Heart right ventricle (tissue), 16 donors: ENCODE measurements at regions not wholly inside any gene's neighbourhood (a gene's known extent, or its start where the extent isn't known, plus 50 kb on each side); places are given as distances from the start of the nearest gene placed in this dataset.
A peak's percentile ranks its signal among the peaks of the same experiment; 100 is the strongest.

Source experiments
- ATAC-seq, 8 donors: fragments of 200-7000 bp; cut with Tn5 transposase; one replicate each; pipeline ENCODE4 v1.9.1; 2020; ENCODE audit warnings: mild to moderate bottlenecking in 8 of 8, moderate library complexity in 8 of 8, moderate number of reproducible peaks in 1 of 8
- DNase-seq, 2 donors: peaks; one replicate each; pipeline ENCODE4 v3.0.0-alpha.2; 2020
- H3K27ac ChIP-seq, 10 donors: fragments of 200-600 bp; sonication (generic) in 2 of 10; one replicate each; pipeline versions ENCODE4 v1.5.0 to v1.8.0; 2020 to 2022; ENCODE audit warnings: mild to moderate bottlenecking in 3 of 10
- H3K27me3 ChIP-seq, 7 donors: fragments of 200-600 bp; one replicate each; pipeline ENCODE4 v1.8.0; 2021 to 2022; ENCODE audit warnings: mild to moderate bottlenecking in 2 of 7
- H3K36me3 ChIP-seq, 9 donors: fragments of 200-600 bp; sonication (generic) in 1 of 9; one replicate each; pipeline versions ENCODE4 v1.5.0 to v1.8.0; 2020 to 2022; ENCODE audit warnings: mild to moderate bottlenecking in 2 of 9
- H3K4me1 ChIP-seq, 9 donors: fragments of 200-600 bp; sonication (generic) in 1 of 9; one replicate each; pipeline versions ENCODE4 v1.5.0 to v1.8.0; 2020 to 2022; ENCODE audit warnings: mild to moderate bottlenecking in 4 of 9
- H3K4me3 ChIP-seq, 10 donors: fragments of 200-600 bp; sonication (generic) in 2 of 10; one replicate each; pipeline versions ENCODE4 v1.5.0 to v1.8.0; 2020 to 2022; ENCODE audit warnings: mild to moderate bottlenecking in 7 of 10, moderate library complexity in 2 of 10
- H3K9me3 ChIP-seq, 11 donors: fragments of 200-600 bp in 10 of 11; sonication (generic) in 2 of 11; one replicate each; pipeline versions ENCODE4 v1.5.0 to v1.8.0; 2013 to 2022; ENCODE audit warnings: mild to moderate bottlenecking in 2 of 11, control low read depth in 1 of 11, moderate library complexity in 1 of 11
- WGBS, 2 donors: extraction: QIAGEN DNeasy Blood & Tissue Kit; methylation state at CpG; one replicate each; pipeline ENCODE4 v1.1.7; 2013; ENCODE audit warnings: inconsistent platforms in 1 of 2; 5-methylcytosine and 5-hydroxymethylcytosine counted together
- intact Hi-C, 10 donors: fragments of 100-400 bp; cut with DNase I; formaldehyde crosslinking; loops; one replicate each; pipeline versions ENCODE4 v1.11.1 to v1.14.2; 2022
- TF ChIP-seq, protein P1 (sequence below), 9 donors: fragments of 200-600 bp; sonication (generic) in 2 of 9; IDR thresholded peaks; one replicate each; pipeline versions ENCODE4 v1.5.0 to v1.8.0; 2021 to 2022; ENCODE audit warnings: antibody characterized with exemption in 9 of 9, mild to moderate bottlenecking in 5 of 9, moderate library complexity in 1 of 9
- donor health status: Arrhythmogenic right ventricular cardiomyopathy.
- donor health status: ischemic (EF 13 %, LVEDD 7.1; RV severe dilation, severe dysfunction).
- donor health status: healthy with polysubstance abuse.
- donor health status: DM: no; HTN: yes; CAD: no.
- donor health status: DM: no; HTN: no; CAD: no.
- donor health status: ischemic (EF 25% LVEDD 6.9; RV normal size, moderate dysfunction).
- donor health status: ischemic (EF 25% LVEDD 5.7; RV mildly dilated, moderate dysfunction).
- donor health status: healthy.
- donor health status: DM: yes; HTN: yes; CAD: no.
- donor health status: Ischemic cardiomyopathy.
- donor health status: ischemic (EF 35%, LVEDD 5.7; RV mildly dilated, moderate dysfunction).
- donor health status: nonischemic (EF 11% LVEDD 7.7; RV severe dilation, severe dysfunction).
- donor health status: DM: yes; HTN: yes; CAD: no.
- donor health status: PGD.
- donor health status: ischemic (EF 29% LVEDD 5.4; RV normal size, mild dysfunction).
- donor health status: nonischemic (EF 23%, LVEDD 6.1; RV moderate dilation, normal function).

GRCh38 chrX:33465137-33465536 is 253.8 kb upstream of the DMD start:
- H3K4me3 ChIP-seq: no peak overlapping the region
- H3K4me1 ChIP-seq: no peaks in the 10 kb centered on the region
- TF ChIP-seq, protein P1, sequence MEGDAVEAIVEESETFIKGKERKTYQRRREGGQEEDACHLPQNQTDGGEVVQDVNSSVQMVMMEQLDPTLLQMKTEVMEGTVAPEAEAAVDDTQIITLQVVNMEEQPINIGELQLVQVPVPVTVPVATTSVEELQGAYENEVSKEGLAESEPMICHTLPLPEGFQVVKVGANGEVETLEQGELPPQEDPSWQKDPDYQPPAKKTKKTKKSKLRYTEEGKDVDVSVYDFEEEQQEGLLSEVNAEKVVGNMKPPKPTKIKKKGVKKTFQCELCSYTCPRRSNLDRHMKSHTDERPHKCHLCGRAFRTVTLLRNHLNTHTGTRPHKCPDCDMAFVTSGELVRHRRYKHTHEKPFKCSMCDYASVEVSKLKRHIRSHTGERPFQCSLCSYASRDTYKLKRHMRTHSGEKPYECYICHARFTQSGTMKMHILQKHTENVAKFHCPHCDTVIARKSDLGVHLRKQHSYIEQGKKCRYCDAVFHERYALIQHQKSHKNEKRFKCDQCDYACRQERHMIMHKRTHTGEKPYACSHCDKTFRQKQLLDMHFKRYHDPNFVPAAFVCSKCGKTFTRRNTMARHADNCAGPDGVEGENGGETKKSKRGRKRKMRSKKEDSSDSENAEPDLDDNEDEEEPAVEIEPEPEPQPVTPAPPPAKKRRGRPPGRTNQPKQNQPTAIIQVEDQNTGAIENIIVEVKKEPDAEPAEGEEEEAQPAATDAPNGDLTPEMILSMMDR (IDR thresholded peaks at IDR 0.05): no peak
- no peak for ATAC-seq
- no peaks in the 10 kb centered on the region for H3K27me3 ChIP-seq
- no peaks in the 10 kb centered on the region for H3K36me3 ChIP-seq
- no peaks in the 10 kb centered on the region for H3K9me3 ChIP-seq
- H3K27ac ChIP-seq: no peak overlapping the region
- DNase-seq: no peak
- intact Hi-C loops: no loop called here

- no peak for DNase-seq
- Histone ChIP-seq H3K4me3 (no peak overlapping the region), H3K36me3 (no peaks in the 10 kb centered on the region), H3K4me1 (no peaks in the 10 kb centered on the region), H3K27me3 (no peaks in the 10 kb centered on the region), H3K27ac (no peak overlapping the region), H3K9me3 (no peaks in the 10 kb centered on the region)
- WGBS, 2 donors: 73 to 74% methylated on average over 2 of the region's 2 CpGs
- ATAC-seq: no peak
- intact Hi-C loops: no loop called here
- TF ChIP-seq, protein P1 (IDR thresholded peaks at IDR 0.05): no peak
Measured at GRCh38 chrX:33457102-33457501, 245.8 kb upstream of the DMD start.

- intact Hi-C loops: no loop called here
- no peak for ATAC-seq
- Histone ChIP-seq H3K4me1 (no peaks in the 10 kb centered on the region), H3K36me3 (no peaks in the 10 kb centered on the region), H3K4me3 (no peak overlapping the region), H3K9me3 (no peaks in the 10 kb centered on the region), H3K27ac (no peak overlapping the region), H3K27me3 (no peaks in the 10 kb centered on the region)
- TF ChIP-seq, protein P1 (IDR thresholded peaks at IDR 0.05): no peak
- no peak for DNase-seq
- 68 to 69% methylated on average over 3 of the region's 3 CpGs for WGBS, 2 donors
Measured at GRCh38 chrX:33447285-33447684, 235.9 kb upstream of the DMD start.

DNA sequence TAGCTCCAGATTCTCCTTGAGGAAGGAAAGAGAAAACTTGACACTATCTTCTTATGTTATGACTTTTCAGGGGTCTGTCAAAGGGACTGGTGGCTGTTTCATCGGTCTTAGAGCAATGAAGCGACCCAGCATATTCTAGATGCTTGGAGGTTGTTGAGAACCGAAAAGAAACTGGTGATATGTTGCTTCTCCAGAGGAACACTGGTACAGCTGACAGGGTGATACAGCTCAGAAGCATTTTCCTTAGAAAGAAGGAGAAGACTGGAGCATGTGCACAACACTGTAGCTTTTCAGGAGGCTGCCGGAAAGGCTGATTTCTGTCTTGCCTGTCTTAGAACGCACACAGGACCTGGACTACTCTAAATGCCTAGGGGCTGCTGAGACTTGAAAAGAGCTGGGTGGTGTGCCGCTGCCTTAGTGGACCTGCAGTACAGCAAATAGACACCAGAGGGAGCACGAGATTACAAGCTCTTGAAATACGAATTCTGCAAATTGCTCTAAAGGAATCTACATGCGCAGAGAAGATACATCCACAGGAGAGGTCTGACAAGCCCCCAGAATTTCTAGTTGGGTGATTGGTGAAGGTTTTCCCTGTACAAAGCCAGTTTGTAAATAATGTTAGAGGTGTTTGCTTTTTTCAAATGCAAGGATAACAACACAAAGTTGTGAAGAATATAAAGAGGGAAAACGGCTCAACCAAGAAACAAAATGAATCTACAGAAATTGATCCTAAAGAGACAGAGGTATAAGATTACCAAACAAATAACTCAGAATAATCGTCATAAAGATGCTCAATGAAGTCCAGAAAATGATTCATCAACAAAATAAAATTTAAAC is 223.1 kb upstream of the DMD start:
- H3K36me3 ChIP-seq: no peaks in the 10 kb centered on the region
- H3K4me1 ChIP-seq: no peaks in the 10 kb centered on the region
- H3K9me3 ChIP-seq: no peaks in the 10 kb centered on the region
- H3K4me3 ChIP-seq: peak overlapping the region in 1 of 10 donors; percentile 7
- peak in 1 of 8 donors; percentile 42 for ATAC-seq
- TF ChIP-seq, protein P1 (IDR thresholded peaks at IDR 0.05): peak; percentile 35 to 91 (median 69)
- DNase-seq: peak in 1 of 2 donors; percentile 42
- 25 to 26% methylated on average over 11 of the region's 11 CpGs for WGBS, 2 donors
- peaks cover 0 to 20% (median 0%) of the 10 kb centered on the region in 7 donors for H3K27me3 ChIP-seq
- H3K27ac ChIP-seq: no peak overlapping the region
- intact Hi-C loops: loop anchor here in 7 of 10 donors (5.0 to 10.0 kb wide), 4 partner anchors 860 to 870 kb away; no protein-coding TSS in a partner anchor
